HG03432 (cell line): ENCODE measurements at regions not wholly inside any gene's neighbourhood (a gene's known extent, or its start where the extent isn't known, plus 50 kb on each side); places are given as distances from the start of the nearest gene placed in this dataset.
"Not testable (repeated sequence)": the region's sequence is repeated elsewhere in the genome, so short reads cannot be mapped to it uniquely, and the experiment has no call there.

Experiments
- ATAC-seq: cut with Tn5 transposase; IDR thresholded peaks from one replicate; pipeline ENCODE4 v1.9.1; 2021; ENCODE audit warnings: mild to moderate bottlenecking, moderate library complexity; ENCODE audit not compliant: unreplicated experiment

DNA sequence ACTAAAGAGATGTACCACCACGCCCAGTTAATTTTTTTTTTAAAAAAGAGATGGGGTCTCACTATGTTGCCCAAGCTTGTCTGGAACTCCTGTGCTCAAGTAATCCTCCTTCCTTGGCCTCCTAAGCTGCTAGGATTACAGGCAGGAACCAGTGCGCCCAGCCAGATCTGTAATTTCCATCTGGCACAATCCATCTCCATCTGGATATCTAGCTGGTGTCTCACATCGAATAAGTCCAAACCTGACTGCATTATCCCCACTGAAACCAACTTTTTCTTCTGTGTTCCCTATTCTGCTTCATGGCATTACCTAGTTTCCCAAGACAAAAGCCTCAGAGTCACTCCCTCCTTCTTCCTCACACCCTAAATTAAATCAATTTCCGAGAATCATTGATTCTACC lies 125.8 kb upstream of the TEX13C start:
- ATAC-seq: no peak

DNA sequence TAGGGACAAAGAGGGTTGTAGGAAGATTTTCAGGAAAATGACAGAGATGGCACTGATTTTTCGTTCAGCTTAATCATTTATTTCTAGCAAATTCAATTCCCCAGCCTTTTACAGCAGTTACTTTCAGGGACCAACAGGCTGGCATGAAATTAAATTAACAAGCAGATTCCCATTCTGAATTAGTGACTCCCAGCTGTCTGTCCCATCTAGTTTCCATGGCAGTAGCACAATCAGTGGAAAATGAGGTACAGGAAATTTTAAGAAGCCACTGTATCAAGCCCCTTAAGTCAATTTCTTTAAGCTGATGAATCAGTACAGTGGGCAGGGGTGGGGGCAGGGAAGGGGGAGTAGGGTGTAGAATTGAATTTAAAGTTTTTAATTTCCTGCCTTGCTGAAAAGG lies 121.1 kb upstream of the TEX13C start:
- ATAC-seq: no peak

DNA sequence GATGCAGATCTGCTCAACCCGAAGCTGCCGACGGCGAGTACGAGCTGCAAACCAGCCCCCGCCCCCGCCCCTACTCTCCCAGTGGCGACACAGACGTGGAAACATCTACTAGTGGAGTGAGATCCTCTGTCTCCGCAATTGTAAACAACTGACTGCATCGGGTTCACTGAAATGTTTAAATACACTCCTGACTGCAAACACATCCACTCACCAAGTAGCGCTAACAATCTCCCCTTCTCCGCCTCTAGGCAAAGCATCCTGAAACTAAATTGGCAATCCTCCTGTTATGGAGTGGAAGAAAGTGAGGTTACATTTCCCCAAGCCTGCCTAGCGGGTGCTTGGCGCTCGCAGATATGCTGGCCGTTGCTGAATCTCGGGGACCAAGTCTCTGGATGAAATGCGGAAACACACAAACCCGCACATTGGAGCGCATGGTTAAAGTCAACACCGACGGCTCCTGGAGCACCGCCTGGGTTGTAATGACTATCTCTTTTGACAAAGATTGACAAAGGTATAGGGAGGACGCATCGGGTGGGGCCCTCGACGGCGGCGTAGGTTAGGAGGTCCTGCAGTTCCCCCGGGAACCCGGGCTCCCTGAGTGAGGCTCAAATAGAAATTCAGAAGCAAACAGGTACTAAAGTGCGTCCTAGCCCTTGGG lies 117.0 kb upstream of the TEX13C start:
- no peak for ATAC-seq

DNA sequence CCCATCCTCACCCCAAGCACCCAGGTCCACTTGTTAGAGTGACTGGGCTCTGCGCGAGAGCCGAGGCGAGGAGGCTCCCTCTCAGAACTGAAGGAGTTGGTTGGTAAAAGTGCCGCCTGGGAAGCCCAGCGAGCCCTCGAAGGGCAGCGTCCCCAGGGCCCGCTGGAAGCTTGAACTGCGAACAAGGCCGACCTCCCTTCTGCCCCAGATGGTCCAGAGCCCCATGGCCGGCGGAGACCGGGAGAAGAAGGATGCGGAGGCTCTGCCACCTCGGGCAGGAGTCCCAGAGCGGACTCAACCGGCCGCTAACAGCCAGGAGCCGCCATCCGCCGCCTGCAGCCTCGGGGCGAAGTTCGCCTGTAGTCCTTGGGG lies 116.3 kb upstream of the TEX13C start:
- no peak for ATAC-seq

DNA sequence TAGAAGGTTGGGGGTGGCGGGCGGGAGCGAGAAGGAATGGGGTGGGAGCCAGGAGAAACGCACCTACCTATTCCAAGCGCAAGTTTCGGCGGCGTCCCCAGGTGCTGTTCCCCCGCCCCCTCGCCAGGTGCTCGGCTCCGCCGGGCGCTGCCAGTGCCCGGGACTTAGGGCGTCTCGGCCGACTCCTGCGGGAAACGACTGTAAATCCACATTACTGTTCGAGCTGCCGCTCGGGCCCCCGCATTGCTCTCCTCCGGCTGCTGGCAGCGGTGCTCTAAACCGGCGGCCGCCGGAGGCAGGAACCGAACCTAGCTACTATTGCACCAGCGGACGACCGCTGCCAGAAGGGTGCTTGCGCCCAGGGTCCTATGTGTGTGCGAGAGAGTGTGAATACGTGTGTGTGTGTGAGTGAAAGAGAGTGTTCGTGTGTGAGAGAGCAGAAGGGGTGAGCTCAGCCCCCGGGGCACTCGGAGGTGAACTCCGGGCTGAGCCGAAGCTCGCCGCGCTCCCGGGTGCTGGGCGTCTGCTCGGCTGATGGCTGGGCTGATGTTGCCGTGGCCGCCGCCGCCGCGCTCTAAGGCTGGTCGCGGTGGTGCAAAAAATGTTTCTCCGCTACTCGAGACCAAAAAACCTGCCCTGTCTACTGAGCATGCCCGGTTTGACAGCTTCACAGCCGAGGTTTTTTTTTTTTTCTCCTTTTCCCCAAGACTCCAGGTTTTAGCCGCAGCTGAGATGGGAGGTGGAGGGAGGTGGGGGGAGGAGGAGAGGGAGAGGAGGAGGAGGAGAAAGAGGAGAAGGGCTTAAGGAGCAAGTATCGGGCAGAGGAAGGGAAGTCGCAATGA lies 115.7 kb upstream of the TEX13C start:
- ATAC-seq: no peak

DNA sequence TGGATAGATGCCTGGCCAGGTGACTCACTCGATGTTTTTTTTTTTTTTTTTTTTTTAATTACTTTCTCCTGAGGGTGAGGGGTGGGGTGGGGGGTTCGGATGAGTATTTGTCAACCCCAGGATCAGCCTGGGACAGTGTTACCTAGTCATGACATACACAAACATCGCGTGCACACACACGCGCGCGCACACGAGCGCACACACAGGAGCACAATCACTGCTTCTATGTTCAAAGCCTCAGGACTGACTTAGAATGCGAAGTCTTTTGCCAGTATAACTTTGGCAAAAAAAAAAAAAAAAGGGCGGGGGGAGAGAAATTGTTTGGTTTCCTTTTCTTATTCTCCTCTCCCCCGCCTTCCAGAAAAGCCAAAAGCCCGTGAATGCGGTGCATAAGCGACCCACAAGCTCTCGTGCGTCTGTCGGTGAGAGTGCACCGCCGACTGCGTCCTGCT lies 115.0 kb upstream of the TEX13C start:
- peak; percentile 10 for ATAC-seq

DNA sequence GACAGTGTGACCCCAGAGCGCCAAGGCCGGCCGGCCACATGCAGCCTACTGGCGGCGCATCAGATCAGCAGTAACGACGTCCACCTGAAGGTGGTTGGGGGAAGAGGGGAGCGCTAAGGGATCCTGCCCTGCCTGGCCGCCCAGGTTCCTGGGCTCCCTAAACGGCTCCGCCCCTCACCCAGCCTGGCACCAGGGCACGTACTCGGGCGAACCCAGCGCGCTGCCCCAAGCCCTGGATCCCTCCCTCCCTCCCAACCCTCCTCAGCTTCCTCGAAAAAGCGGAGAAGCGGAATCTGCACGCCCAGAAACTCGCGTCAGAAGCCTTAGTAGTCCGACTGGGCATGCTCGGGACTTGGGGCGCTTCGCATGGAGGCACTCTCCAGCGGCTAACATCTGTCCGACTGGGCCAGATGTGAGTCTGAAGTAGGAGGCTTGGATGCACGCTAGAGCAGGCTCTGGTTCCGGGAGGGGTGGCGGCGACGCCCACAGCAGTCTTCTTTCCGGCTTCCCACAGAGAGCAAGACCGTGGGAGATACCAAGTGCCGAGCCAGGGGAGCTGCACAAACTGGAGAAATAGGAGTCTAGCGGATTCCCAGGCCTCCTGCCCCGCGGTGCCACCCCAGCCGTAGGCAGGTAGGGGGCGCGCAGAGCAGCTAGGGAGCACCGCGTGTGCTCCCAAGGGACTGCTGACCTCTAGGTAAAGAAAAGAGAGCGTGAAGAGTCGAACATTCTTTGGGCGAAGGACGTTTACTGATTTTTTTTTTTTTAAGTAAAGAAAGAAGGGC lies 114.3 kb upstream of the TEX13C start:
- ATAC-seq: peak; percentile 61

DNA sequence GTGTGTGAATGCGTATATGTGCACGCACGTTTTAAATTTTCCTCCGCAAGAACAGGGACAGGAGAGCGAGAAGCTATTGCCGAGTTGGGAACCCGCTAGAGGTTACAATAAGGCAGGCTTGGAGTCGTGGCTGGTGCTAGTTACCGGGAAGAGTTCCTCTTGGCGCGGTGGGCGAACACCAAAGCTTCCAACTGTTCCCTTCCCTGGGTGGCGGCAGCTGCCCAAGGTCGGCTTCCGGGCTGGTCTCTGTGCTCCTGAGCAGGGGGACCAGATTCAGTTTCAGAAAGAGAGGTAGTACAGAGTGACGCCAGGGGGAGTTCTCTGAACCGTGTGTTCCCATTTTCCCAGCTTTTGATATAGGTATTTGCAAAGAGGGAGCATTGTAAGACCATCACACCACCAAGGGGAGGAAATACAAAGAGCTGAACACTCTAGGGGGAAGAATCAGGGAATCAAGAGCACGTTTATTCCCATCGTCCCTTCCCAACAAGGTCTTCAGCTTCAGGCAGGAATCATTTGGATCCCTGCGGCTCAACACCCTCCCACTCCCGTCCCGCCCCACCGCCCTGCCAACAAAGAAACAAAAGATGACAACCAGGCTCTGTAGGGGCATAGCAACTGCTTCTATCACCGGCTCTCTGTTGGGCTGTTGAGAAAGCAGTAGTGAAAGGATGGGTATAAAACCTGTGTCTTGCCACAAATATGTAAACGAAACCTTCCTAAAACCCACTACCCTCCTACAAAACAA lies 113.6 kb upstream of the TEX13C start:
- ATAC-seq: no peak

DNA sequence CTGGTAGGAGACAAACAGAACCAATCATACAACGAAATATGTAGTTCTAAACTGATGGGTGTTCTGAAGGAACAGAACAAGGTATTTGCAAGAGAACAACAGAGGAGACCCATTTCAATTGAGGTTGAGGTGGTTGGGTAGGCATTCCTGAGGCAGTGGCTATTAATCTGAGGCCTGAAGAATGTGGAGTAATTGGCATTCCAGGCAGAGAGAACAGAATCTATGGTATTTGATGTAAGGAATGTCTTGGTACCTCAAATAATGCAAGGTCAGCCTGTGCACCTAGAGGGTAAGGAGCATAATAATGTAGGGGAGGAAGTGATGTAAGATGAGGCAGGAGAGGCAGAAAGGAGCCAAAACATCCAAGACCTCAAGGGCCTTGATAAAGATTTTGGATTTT lies 109.5 kb upstream of the TEX13C start:
- no peak for ATAC-seq

DNA sequence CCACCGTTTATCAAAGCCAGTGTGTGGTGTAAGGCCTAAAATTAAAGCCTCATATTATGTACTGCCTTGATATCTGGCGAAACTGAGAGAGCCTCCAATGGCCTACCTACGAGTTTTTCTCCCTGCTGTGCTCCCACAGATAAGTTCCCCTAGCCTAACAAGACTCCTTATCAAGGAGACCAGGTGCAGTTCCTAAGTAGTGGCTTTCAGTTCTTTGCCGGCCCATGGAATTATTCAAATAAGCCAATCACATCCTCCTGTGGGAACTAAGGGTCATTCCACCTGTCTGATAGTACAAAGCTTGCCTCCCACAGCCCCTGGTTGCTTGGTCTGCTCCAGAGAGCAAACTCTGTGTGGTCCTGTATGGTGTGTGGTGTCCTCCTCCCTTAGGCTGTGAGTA lies 99.8 kb upstream of the TEX13C start:
- no peak for ATAC-seq

DNA sequence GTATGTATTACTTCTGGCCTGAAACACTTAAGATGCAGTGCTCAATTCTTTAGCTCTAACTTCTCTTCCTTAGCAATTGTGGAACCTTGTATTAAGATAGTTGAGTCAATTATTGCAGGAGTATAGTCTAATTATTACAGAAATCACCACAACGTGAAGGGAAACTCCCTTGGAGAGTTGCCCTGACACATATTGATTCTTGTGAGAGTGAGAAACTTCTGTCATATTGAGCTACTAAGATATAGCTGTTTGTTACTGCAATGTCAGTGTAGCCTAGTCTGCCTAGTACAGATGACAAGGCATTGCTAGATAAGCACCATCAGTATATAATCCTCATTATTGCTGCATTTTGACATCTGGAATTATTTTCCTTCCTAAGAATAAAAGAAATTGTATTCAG lies 82.7 kb upstream of the TEX13C start:
- no peak for ATAC-seq

DNA sequence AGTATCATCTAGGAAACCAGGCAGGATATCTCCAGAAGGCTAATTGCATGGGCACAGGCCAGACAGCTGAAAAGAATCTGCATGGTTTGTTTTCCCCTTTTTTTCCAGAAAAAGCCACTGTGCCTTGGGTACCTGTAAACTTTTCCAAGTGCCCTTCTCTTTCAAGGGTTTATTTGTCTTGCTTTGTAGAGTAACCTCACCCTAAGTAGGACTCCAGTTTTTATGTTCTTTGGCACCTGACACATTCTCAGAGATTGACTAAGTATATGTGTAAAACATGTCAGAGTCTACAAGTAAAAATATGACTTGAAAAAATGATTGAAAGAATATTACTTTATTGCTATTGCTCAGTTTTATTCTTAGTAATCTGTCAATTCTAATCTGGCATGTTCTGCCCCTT lies 70.7 kb upstream of the TEX13C start:
- ATAC-seq: no peak

DNA sequence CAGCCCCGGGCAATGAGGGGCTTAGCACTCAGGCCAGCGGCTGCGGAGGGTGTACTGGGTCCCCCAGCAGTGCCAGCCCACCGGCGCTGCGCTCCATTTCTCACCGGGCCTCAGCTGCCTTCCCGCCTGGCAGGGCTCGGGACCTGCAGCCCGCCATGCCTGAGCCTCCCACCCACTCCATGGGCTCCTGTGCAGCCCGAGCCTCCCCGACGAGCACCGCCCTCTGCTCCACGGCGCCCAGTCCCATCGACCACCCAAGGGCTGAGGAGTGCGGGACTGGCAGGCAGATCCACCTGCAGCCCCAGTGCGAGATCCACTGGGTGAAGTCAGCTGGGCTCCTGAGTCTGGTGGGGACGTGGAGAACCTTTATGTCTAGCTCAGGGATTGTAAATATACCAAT lies 63.9 kb upstream of the TEX13C start:
- not testable (repeated sequence) for ATAC-seq

DNA sequence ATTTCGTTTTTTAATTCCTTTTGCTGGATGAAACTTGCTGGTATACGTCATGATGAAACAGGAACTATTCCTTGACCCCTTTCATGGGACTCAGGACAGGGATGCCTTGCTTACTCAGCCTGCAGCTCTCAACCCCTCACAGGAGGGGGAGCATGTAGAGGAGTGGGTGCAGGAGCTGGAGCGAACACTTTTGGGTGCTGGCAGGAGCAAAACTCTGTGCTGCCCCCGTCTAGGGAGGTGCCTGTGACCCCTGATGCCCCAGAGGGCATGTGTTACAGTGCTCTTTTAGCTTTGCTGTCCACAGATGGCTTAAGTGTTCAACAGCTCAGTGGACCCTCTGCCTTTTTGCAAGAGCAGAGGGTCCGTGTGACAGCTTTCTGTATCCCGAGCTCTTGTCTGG lies 56.8 kb upstream of the TEX13C start:
- ATAC-seq: no peak

DNA sequence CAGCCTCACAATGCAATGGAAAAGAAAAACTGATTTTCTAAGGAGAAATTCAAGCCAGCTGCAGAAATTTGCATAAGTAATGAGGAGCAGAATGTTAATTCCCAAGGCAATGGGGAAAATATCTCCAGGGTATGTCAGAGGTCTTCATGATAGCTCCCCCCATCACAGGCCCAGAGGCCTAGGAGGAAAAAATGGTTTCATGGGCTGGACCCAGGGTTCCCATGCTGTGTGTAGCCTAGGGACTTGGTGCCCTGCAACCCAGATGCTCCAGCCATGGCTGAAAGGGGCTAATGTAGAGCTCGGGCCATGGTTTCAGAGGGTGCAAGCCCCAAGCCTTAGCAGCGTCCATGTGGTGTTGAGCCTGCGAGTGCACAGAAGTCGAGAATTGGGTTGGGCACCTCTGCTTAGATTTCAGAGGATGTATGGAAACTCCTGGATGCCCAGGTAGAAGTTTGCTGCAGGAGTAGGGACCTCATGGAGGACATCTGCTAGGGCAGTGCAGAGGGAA lies 53.5 kb upstream of the TEX13C start:
- no peak for ATAC-seq
